Activated CD8-positive, alpha-beta T cell treated with anti-CD3 and anti-CD28 coated beads, Interleukin-2, amount 10 ng/mL, durations not matched to agents 7 days and 5 days (primary cell): ENCODE measurements at regions not wholly inside any gene's neighbourhood (a gene's known extent, or its start where the extent isn't known, plus 50 kb on each side); places are given as distances from the start of the nearest gene placed in this dataset.
"Not testable (repeated sequence)": the region's sequence is repeated elsewhere in the genome, so short reads cannot be mapped to it uniquely, and the experiment has no call there.

ENCODE experiments used
- ATAC-seq: fragments of 150-1000 bp; cut with Tn5 transposase; one replicate; pipeline ENCODE4 v1.10.0; 2021; ENCODE audit warnings: moderate library complexity
- CTCF ChIA-PET: fragments of 350-600 bp; sonication (Branson Sonifier 250); formaldehyde crosslinking; loops from one replicate; lab custom pipeline; 2021; ENCODE audit warnings: antibody characterized with exemption; lab: Charles Lee
- POLR2A ChIA-PET: fragments of 350-600 bp; sonication (Branson Sonifier 250); formaldehyde crosslinking; loops from one replicate; lab custom pipeline; 2021; ENCODE audit warnings: antibody characterized with exemption; lab: Charles Lee
- DNase-seq: peaks from one replicate; pipeline ENCODE4 v3.0.0-alpha.2; 2020
- H3K27ac Mint-ChIP-seq: one replicate; pipeline ENCODE4 v1.8.0; 2021; ENCODE audit warnings: mild to moderate bottlenecking, mixed read lengths
- H3K27me3 Mint-ChIP-seq: one replicate; pipeline ENCODE4 v1.8.0; 2021; ENCODE audit warnings: low read depth, mixed read lengths
- H3K36me3 Mint-ChIP-seq: one replicate; pipeline ENCODE4 v1.8.0; 2021; ENCODE audit warnings: low read depth, mixed read lengths
- H3K4me1 Mint-ChIP-seq: one replicate; pipeline ENCODE4 v1.8.0; 2021; ENCODE audit warnings: low read depth, mixed read lengths
- H3K4me3 Mint-ChIP-seq: one replicate; pipeline ENCODE4 v1.8.0; 2021; ENCODE audit warnings: mild to moderate bottlenecking, mixed read lengths
- H3K9me3 Mint-ChIP-seq: one replicate; pipeline ENCODE4 v1.8.0; 2022; ENCODE audit warnings: mixed read lengths; ENCODE audit not compliant: insufficient read depth

- Mint-ChIP-seq H3K4me1 (no peaks in the 10 kb centered on the region), H3K9me3 (no peaks in the 10 kb centered on the region), H3K36me3 (no peaks in the 10 kb centered on the region), H3K27ac (no peak overlapping the region), H3K4me3 (no peak overlapping the region), H3K27me3 (no peaks in the 10 kb centered on the region)
- DNase-seq (no peak), ATAC-seq (no peak)
- ChIA-PET POLR2A (no interaction called here), CTCF (no interaction called here)
Measured at GRCh38 chr4:23038626-23039491, 346.1 kb downstream of the GBA3 start.

DNA sequence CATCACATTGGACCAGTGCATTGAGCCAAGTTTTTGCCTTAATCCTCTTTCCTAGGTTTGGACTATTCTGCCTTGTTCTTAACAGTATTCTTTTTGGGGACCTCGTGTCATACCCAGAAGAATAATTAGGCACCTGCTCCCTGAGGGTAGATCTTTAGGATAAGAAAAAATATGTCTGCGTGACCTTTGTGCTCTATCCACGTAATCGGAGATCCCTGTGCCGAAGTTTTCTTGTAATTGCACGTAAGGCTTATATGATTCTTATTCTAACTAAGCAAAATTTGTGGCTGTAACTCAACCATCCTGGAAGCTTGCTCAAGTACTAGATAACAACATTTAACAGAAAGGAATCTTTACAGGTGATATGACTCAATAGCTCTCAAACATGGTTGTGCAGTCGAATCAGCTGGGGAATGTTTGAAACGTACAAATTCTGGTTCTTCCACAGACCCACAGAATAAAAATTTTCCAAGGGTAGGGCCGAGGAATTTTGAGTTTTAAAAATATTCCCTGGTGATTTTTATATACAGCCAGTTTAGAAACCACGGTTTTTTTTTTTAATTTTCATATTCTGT lies 344.3 kb downstream of the GBA3 start:
- POLR2A ChIA-PET = no interaction called here
- DNase-seq (no peak), ATAC-seq (no peak)
- no peaks in the 10 kb centered on the region for H3K36me3 Mint-ChIP-seq
- H3K4me3 Mint-ChIP-seq = no peak overlapping the region
- CTCF ChIA-PET = no interaction called here
- H3K4me1 Mint-ChIP-seq = no peaks in the 10 kb centered on the region
- no peaks in the 10 kb centered on the region for H3K27me3 Mint-ChIP-seq
- H3K27ac Mint-ChIP-seq = no peak overlapping the region
- H3K9me3 Mint-ChIP-seq = no peaks in the 10 kb centered on the region

- no peaks in the 10 kb centered on the region for H3K4me1 Mint-ChIP-seq
- CTCF ChIA-PET = no interaction called here
Measured at GRCh38 chr4:23036503-23036902, 343.8 kb downstream of the GBA3 start.

DNA sequence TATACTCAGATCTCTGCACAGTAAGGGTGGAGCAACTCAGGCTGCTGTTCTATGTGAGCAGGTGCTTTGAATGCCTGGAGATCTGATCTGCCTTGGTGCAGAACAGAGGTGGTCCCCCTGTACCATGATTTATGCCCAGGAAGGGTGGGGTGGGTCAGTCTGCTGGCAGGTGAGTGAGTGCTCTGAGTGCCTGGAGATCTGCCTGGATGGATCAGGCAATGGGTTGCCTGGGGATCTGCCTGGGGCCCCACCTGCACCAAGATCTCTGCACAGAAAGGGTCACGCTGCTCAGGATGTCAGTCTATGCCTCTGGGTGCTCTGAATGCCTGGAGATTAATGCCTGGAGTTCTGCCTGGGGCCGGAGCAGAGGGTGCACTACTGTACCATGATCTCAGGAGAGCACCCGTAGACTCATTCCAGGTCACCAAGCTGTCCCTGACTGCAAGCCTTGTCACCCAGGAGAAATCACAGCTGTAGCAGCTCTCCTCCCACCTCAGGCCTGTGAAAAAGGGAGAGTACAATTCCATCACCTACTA lies 342.9 kb downstream of the GBA3 start:
- no peaks in the 10 kb centered on the region for H3K27me3 Mint-ChIP-seq
- ATAC-seq (no peak), DNase-seq (no peak)
- no peaks in the 10 kb centered on the region for H3K9me3 Mint-ChIP-seq
- H3K27ac Mint-ChIP-seq = no peak overlapping the region
- ChIA-PET POLR2A (no interaction called here), CTCF (no interaction called here)
- H3K4me3 Mint-ChIP-seq = no peak overlapping the region
- H3K4me1 Mint-ChIP-seq = no peaks in the 10 kb centered on the region
- H3K36me3 Mint-ChIP-seq = no peaks in the 10 kb centered on the region

More at GRCh38 chr4:23036503-23036902, 343.8 kb downstream of the GBA3 start:
- no peaks in the 10 kb centered on the region for H3K9me3 Mint-ChIP-seq
- H3K27ac Mint-ChIP-seq = no peak overlapping the region
- H3K27me3 Mint-ChIP-seq = no peaks in the 10 kb centered on the region
- POLR2A ChIA-PET = no interaction called here
- ATAC-seq (no peak), DNase-seq (no peak)
- no peak overlapping the region for H3K4me3 Mint-ChIP-seq
- no peaks in the 10 kb centered on the region for H3K36me3 Mint-ChIP-seq

DNA sequence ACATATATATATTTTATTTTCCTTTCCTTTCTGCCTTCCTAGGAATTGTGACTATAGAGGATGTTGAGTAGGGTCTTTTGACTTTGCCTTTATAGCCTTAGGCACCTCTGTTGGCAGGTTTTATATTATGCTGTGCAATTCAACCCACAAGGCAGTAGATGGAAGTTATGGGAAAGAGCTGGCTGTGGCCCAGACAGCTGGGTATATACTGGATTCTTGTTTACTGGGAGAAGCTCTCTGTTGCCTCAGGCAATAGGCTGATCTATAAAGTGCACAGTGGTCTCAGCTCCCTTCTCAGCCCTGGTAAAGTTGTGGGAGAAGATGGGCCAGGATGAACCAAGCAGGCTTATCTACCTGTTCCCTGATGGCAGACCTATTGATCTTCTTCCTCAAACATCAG lies 342.0 kb downstream of the GBA3 start:
- CTCF ChIA-PET = no interaction called here
- ATAC-seq (no peak), DNase-seq (no peak)
- Mint-ChIP-seq H3K27ac (no peak overlapping the region), H3K36me3 (no peaks in the 10 kb centered on the region), H3K9me3 (no peaks in the 10 kb centered on the region), H3K4me1 (no peaks in the 10 kb centered on the region), H3K27me3 (no peaks in the 10 kb centered on the region), H3K4me3 (no peak overlapping the region)
- POLR2A ChIA-PET = no interaction called here

GRCh38 chr4:23033796-23034195 lies 341.1 kb downstream of the GBA3 start:
- CTCF ChIA-PET = no interaction called here
- no peaks in the 10 kb centered on the region for H3K4me1 Mint-ChIP-seq

DNA sequence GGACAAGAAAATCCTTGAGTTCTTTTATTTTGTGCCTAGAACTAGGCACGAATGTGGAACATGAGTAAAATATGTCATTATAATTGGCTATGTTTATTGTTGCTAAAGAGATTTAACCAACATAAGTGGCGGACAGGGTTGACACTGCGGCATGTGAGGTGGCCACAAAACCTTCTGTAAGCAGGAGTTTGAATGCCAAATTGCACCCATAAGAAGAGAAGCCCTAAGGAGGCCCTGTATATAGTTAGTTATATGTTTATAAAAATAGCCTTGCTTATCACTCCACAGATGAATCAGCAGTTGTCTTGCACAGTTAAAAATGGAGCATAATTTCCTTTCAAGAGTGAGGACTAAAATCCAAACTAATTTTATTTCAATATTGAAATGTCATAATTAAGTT lies 336.1 kb downstream of the GBA3 start:
- peaks cover 4% of the 10 kb centered on the region for H3K9me3 Mint-ChIP-seq
- H3K4me3 Mint-ChIP-seq = no peak overlapping the region
- CTCF ChIA-PET = no interaction called here
- no peak for DNase-seq
- POLR2A ChIA-PET = no interaction called here
- no peaks in the 10 kb centered on the region for H3K36me3 Mint-ChIP-seq
- H3K27ac Mint-ChIP-seq = no peak overlapping the region
- H3K4me1 Mint-ChIP-seq = no peaks in the 10 kb centered on the region
- ATAC-seq = no peak
- no peaks in the 10 kb centered on the region for H3K27me3 Mint-ChIP-seq

More at GRCh38 chr4:23033796-23034195, 341.1 kb downstream of the GBA3 start:
- Mint-ChIP-seq H3K27me3 (no peaks in the 10 kb centered on the region), H3K9me3 (peaks cover 4% of the 10 kb centered on the region), H3K36me3 (no peaks in the 10 kb centered on the region), H3K4me3 (no peak overlapping the region), H3K27ac (no peak overlapping the region)
- POLR2A ChIA-PET = no interaction called here
- ATAC-seq (no peak), DNase-seq (no peak)

- DNase-seq = no peak
- POLR2A ChIA-PET = no interaction called here
- no peaks in the 10 kb centered on the region for H3K4me1 Mint-ChIP-seq
- no peaks in the 10 kb centered on the region for H3K36me3 Mint-ChIP-seq
- no peaks in the 10 kb centered on the region for H3K9me3 Mint-ChIP-seq
- ATAC-seq = no peak
- no peak overlapping the region for H3K4me3 Mint-ChIP-seq
- H3K27me3 Mint-ChIP-seq = no peaks in the 10 kb centered on the region
- CTCF ChIA-PET = no interaction called here
- no peak overlapping the region for H3K27ac Mint-ChIP-seq
Measured at GRCh38 chr4:23023666-23024065, 330.9 kb downstream of the GBA3 start.

GRCh38 chr4:23023121-23023520 lies 330.4 kb downstream of the GBA3 start:
- Mint-ChIP-seq H3K27me3 (no peaks in the 10 kb centered on the region), H3K9me3 (no peaks in the 10 kb centered on the region), H3K27ac (no peak overlapping the region), H3K36me3 (no peaks in the 10 kb centered on the region), H3K4me1 (no peaks in the 10 kb centered on the region), H3K4me3 (no peak overlapping the region)
- CTCF ChIA-PET = no interaction called here
- DNase-seq (no peak), ATAC-seq (no peak)
- POLR2A ChIA-PET = no interaction called here

GRCh38 chr4:23022032-23022431 lies 329.3 kb downstream of the GBA3 start:
- Mint-ChIP-seq H3K27ac (no peak overlapping the region), H3K27me3 (no peaks in the 10 kb centered on the region), H3K36me3 (no peaks in the 10 kb centered on the region), H3K4me1 (no peaks in the 10 kb centered on the region), H3K9me3 (no peaks in the 10 kb centered on the region), H3K4me3 (no peak overlapping the region)
- DNase-seq = no peak
- ATAC-seq = no peak
- POLR2A ChIA-PET = no interaction called here
- CTCF ChIA-PET = no interaction called here

GRCh38 chr4:23021040-23021439 lies 328.3 kb downstream of the GBA3 start:
- DNase-seq (no peak), ATAC-seq (no peak)
- Mint-ChIP-seq H3K4me3 (no peak overlapping the region), H3K4me1 (no peaks in the 10 kb centered on the region), H3K9me3 (no peaks in the 10 kb centered on the region), H3K27ac (no peak overlapping the region), H3K27me3 (no peaks in the 10 kb centered on the region), H3K36me3 (no peaks in the 10 kb centered on the region)
- POLR2A ChIA-PET = no interaction called here
- CTCF ChIA-PET = no interaction called here

DNA sequence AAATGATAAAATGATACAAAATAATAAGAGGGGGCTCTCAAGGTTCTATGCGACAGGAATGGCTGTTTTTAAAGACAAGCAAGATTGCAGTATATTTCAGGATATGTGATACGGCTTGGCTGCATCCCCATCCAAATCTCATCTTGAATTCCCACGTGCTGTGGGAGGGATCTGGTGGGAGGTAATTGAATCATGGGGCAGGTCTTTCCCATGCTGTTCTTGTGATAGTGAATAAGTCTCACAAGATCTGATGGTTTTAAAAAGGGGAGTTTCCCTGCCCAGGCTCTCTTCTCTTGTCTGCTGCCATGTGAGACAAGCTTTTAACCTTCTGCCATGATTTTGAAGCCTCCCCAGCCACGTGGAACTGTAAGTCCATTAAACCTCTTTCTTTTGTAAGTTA lies 327.7 kb downstream of the GBA3 start:
- POLR2A ChIA-PET, H3K4me3 Mint-ChIP-seq, ATAC-seq: not testable (repeated sequence)

More for the DNA sequence above, 327.7 kb downstream of the GBA3 start:
- H3K27ac Mint-ChIP-seq, H3K9me3 Mint-ChIP-seq, H3K4me1 Mint-ChIP-seq, H3K36me3 Mint-ChIP-seq, H3K27me3 Mint-ChIP-seq, CTCF ChIA-PET, DNase-seq: not testable (repeated sequence)
